Progenitor cell of endocrine pancreas (in vitro differentiated cells): ENCODE measurements at regions not wholly inside any gene's neighbourhood (a gene's known extent, or its start where the extent isn't known, plus 50 kb on each side); places are given as distances from the start of the nearest gene placed in this dataset.

Experiments
- DNase-seq: peaks from one replicate; pipeline ENCODE4 v3.0.0; 2021; ENCODE audit warnings: low spot score; ENCODE audit not compliant: unreplicated experiment
- H3K27ac Mint-ChIP-seq: 2 replicates; pipeline ENCODE4 v1.8.0; 2021; ENCODE audit warnings: mild to moderate bottlenecking, moderate library complexity, mixed read lengths
- H3K27me3 Mint-ChIP-seq: 2 replicates; pipeline ENCODE4 v1.8.0; 2021; ENCODE audit warnings: mixed read lengths
- H3K36me3 Mint-ChIP-seq: 2 replicates; pipeline ENCODE4 v1.8.0; 2022; ENCODE audit warnings: mixed read lengths; ENCODE audit not compliant: insufficient read depth
- H3K4me1 Mint-ChIP-seq: 2 replicates; pipeline ENCODE4 v1.8.0; 2021; ENCODE audit warnings: low read depth, mixed read lengths
- H3K4me3 Mint-ChIP-seq: 2 replicates; pipeline ENCODE4 v1.8.0; 2021; ENCODE audit warnings: low read depth, mild to moderate bottlenecking, moderate library complexity, mixed read lengths
- H3K9me3 Mint-ChIP-seq: 2 replicates; pipeline ENCODE4 v1.8.0; 2021; ENCODE audit warnings: low read depth, mixed read lengths
- CTCF ChIP-seq: fragments of 200-600 bp; sonication (generic); IDR thresholded peaks from one replicate; pipeline ENCODE4 v1.5.0; 2021; ENCODE audit warnings: antibody characterized with exemption, mild to moderate bottlenecking; ENCODE audit not compliant: unreplicated experiment

DNA sequence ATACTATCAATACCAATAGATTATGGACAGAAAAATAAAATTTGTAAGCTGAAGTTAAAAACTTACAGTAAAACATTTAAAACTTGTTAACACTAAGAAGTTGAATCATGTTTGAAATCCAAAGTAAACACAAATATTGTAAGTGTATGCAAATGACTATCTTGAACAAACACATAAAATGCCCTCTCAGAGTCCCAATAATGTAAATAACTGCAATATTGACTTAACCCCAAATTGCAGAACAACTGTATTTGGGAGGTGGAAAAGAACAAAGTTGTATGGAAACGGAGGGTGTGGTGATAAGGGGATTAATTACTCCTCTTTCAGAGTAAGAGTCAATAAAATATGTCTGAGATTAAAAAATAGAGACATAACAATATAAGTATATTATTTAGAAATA is 140.0 kb upstream of the NOL4 start:
- no peak overlapping the region for H3K4me3 Mint-ChIP-seq
- TF ChIP-seq CTCF: no peak
- no peaks in the 10 kb centered on the region for H3K27me3 Mint-ChIP-seq
- no peaks in the 10 kb centered on the region for H3K36me3 Mint-ChIP-seq
- no peak for DNase-seq
- H3K4me1 Mint-ChIP-seq: peaks cover 8% of the 10 kb centered on the region
- H3K9me3 Mint-ChIP-seq: no peaks in the 10 kb centered on the region
- H3K27ac Mint-ChIP-seq: no peak overlapping the region

GRCh38 chr18:34370704-34371395 is 146.1 kb upstream of the NOL4 start:
- Mint-ChIP-seq H3K27me3 (no peaks in the 10 kb centered on the region), H3K9me3 (peaks cover 3% of the 10 kb centered on the region), H3K36me3 (no peaks in the 10 kb centered on the region), H3K4me3 (no peak overlapping the region), H3K27ac (peak overlapping the region; percentile 40), H3K4me1 (peaks cover 8% of the 10 kb centered on the region)
- TF ChIP-seq CTCF: no peak
- DNase-seq: no peak

GRCh38 chr18:34380326-34380725 is 155.6 kb upstream of the NOL4 start:
- no peak for TF ChIP-seq CTCF
- Mint-ChIP-seq H3K27ac (no peak overlapping the region), H3K27me3 (no peaks in the 10 kb centered on the region), H3K4me3 (no peak overlapping the region), H3K36me3 (no peaks in the 10 kb centered on the region), H3K4me1 (no peaks in the 10 kb centered on the region), H3K9me3 (no peaks in the 10 kb centered on the region)
- DNase-seq: no peak

DNA sequence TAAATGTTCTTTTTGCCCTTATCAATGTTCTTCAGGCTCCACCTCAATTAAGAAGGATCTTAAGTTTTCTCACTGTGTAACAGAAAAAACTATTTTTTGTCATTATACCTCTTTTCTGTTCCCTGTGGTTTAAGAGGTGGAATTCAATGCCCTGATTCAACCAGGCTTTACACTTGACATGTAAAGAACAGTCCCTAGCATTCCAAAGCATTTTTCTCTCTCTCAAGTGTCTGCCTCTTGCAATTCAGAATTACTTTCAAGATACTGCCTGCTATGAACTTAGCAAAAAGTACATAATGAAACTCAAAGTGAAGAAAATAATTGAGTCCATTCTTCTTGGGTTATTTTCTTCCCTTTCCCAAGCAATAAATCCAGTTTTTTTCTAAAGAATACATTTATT is 160.6 kb upstream of the NOL4 start:
- no peak overlapping the region for H3K27ac Mint-ChIP-seq
- no peaks in the 10 kb centered on the region for H3K36me3 Mint-ChIP-seq
- DNase-seq: no peak
- no peak for TF ChIP-seq CTCF
- no peaks in the 10 kb centered on the region for H3K9me3 Mint-ChIP-seq
- H3K4me1 Mint-ChIP-seq: no peaks in the 10 kb centered on the region
- H3K4me3 Mint-ChIP-seq: no peak overlapping the region
- H3K27me3 Mint-ChIP-seq: no peaks in the 10 kb centered on the region

GRCh38 chr18:34386803-34387202 is 162.1 kb upstream of the NOL4 start:
- H3K27ac Mint-ChIP-seq: no peak overlapping the region
- no peaks in the 10 kb centered on the region for H3K4me1 Mint-ChIP-seq
- no peaks in the 10 kb centered on the region for H3K27me3 Mint-ChIP-seq
- H3K36me3 Mint-ChIP-seq: no peaks in the 10 kb centered on the region
- no peaks in the 10 kb centered on the region for H3K9me3 Mint-ChIP-seq
- DNase-seq: no peak
- H3K4me3 Mint-ChIP-seq: no peak overlapping the region
- no peak for TF ChIP-seq CTCF
